GM12878 (cell line): ENCODE measurements at regions not wholly inside any gene's neighbourhood (a gene's known extent, or its start where the extent isn't known, plus 50 kb on each side); places are given as distances from the start of the nearest gene placed in this dataset.

Source experiments
- ATAC-seq: fragments of 200-7000 bp; cut with Tn5 transposase; 3 replicates; pipeline ENCODE4 v1.9.1; 2020; ENCODE audit warnings: mild to moderate bottlenecking, moderate library complexity
- BruUV-seq: library from RNA; stranded (reverse); fragments of 400-500 nt; replicated peaks from 2 replicates; lab custom pipeline; 2021; lab: Mats Ljungman, UMichigan
- CTCF ChIA-PET: fragments of 300-600 bp; sonication (Branson Sonifier 250); formaldehyde crosslinking; extraction: SDS; loops from one replicate; lab custom pipeline; 2021; ENCODE audit warnings: inconsistent platforms; lab: Yijun Ruan, JAX
- POLR2A ChIA-PET: fragments of 350-600 bp; formaldehyde crosslinking; extraction: SDS; loops from one replicate; lab custom pipeline; 2021; ENCODE audit warnings: inconsistent platforms; lab: Charles Lee
- RAD21 ChIA-PET: fragments of 300-600 bp; sonication (Branson Sonifier 250); formaldehyde crosslinking; loops from one replicate; lab custom pipeline; 2023; ENCODE audit warnings: antibody characterized with exemption; ENCODE audit not compliant: unreplicated experiment; lab: Charles Lee
- SMC1A ChIA-PET: fragments of 300-600 bp; sonication (Branson Sonifier 250); formaldehyde crosslinking; loops from one replicate; lab custom pipeline; 2023; ENCODE audit not compliant: unreplicated experiment, uncharacterized antibody; lab: Charles Lee
- DNase-seq: peaks from one replicate; pipeline ENCODE4 v3.0.0-alpha.2; 2011; ENCODE audit warnings: low read depth, low spot score
- FAIRE-seq: peaks from 3 replicates; lab custom pipeline; 2011; peaks lifted over from hg19 to GRCh38; lab: Jason Lieb, UNC
- H2AFZ ChIP-seq: 2 replicates; pipeline ENCODE4 v1.6.0; 2011; ENCODE audit warnings: low read depth, low read length, control low read depth; ENCODE audit not compliant: control insufficient read depth
- H3K27ac ChIP-seq: 2 replicates; pipeline ENCODE4 v1.5.1; 2011; ENCODE audit warnings: control low read depth; ENCODE audit not compliant: control insufficient read depth, insufficient read depth
- H3K27me3 ChIP-seq, 2 experiments: replicated peaks in 1 of 2; 2 replicates each; pipeline versions ENCODE4 v1.6.0 to v1.6.1; 2011; ENCODE audit warnings: low read length in 1 of 2; ENCODE audit not compliant: control insufficient read depth in 2 of 2, insufficient read depth in 2 of 2
- H3K36me3 ChIP-seq, 2 experiments: 2 replicates each; pipeline ENCODE4 v1.5.1; 2011; ENCODE audit warnings: low read length in 1 of 2; ENCODE audit not compliant: control insufficient read depth in 2 of 2, insufficient read depth in 2 of 2
- H3K4me1 ChIP-seq: 2 replicates; pipeline ENCODE4 v1.6.1; 2011; ENCODE audit warnings: mild to moderate bottlenecking, low read length, moderate library complexity, mixed read lengths; ENCODE audit not compliant: control insufficient read depth, insufficient read depth
- H3K4me2 ChIP-seq: 2 replicates; pipeline ENCODE4 v1.6.0; 2011; ENCODE audit warnings: control low read depth; ENCODE audit not compliant: control insufficient read depth, insufficient read depth
- H3K4me3 ChIP-seq: fragments of 200-600 bp; sonication (generic); 2 replicates; pipeline ENCODE4 v1.5.1; 2016
- H3K79me2 ChIP-seq: 2 replicates; pipeline ENCODE4 v1.6.0; 2011; ENCODE audit warnings: low read length; ENCODE audit not compliant: control insufficient read depth, insufficient read depth
- H3K9ac ChIP-seq: 2 replicates; pipeline ENCODE4 v1.8.0; 2011; ENCODE audit warnings: low read length, control low read depth, mixed read lengths; ENCODE audit not compliant: control insufficient read depth, insufficient read depth
- H3K9me3 ChIP-seq: replicated peaks from 3 replicates; pipeline ENCODE4 v1.5.1; 2011; ENCODE audit warnings: mild to moderate bottlenecking, low read length; ENCODE audit not compliant: control insufficient read depth, insufficient read depth
- H4K20me1 ChIP-seq: 2 replicates; pipeline ENCODE4 v1.6.0; 2011; ENCODE audit not compliant: control insufficient read depth, insufficient read depth
- BCL11A ChIP-seq: IDR thresholded peaks from 2 replicates; pipeline ENCODE4 v1.6.1; 2011; ENCODE audit warnings: low read depth, low read length
- CHD4 ChIP-seq: fragments of 200-600 bp; sonication (generic); IDR thresholded peaks from 2 replicates; pipeline ENCODE4 v1.6.1; 2016; ENCODE audit warnings: mild to moderate bottlenecking
- EED ChIP-seq: sonication (generic); IDR thresholded peaks from 2 replicates; pipeline ENCODE4 v1.6.1; 2016; ENCODE audit warnings: antibody characterized with exemption, low read depth
- FOXK2 ChIP-seq: fragments of 450-650 bp; IDR thresholded peaks from 2 replicates; pipeline ENCODE4 v1.6.1; 2017; ENCODE audit warnings: mild to moderate bottlenecking, moderate library complexity
- HDGF ChIP-seq: fragments of 450-650 bp; IDR thresholded peaks from 2 replicates; pipeline ENCODE4 v1.6.1; 2016; ENCODE audit warnings: antibody characterized with exemption
- IKZF1 ChIP-seq: fragments of 450-650 bp; conservative IDR thresholded peaks from 2 replicates; pipeline ENCODE4 v1.6.1; 2017; ENCODE audit warnings: antibody characterized with exemption, mild to moderate bottlenecking
- IKZF2 ChIP-seq, 2 experiments: fragments of 450-650 bp; IDR thresholded peaks; 2 replicates each; pipeline ENCODE4 v1.6.1; 2017; ENCODE audit warnings: mild to moderate bottlenecking in 2 of 2, moderate library complexity in 2 of 2
- LARP7 ChIP-seq: fragments of 450-650 bp; IDR thresholded peaks from 2 replicates; pipeline ENCODE4 v1.6.1; 2017; ENCODE audit warnings: mild to moderate bottlenecking
- MAX ChIP-seq: IDR thresholded peaks from 2 replicates; pipeline ENCODE4 v1.6.1; 2012; ENCODE audit warnings: low read depth, low read length, improper control_type of control experiment
- PBX3 ChIP-seq: IDR thresholded peaks from 2 replicates; pipeline ENCODE4 v1.6.1; 2011; ENCODE audit warnings: mild to moderate bottlenecking, low read depth, low read length, moderate library complexity; ENCODE audit not compliant: insufficient replicate concordance
- RFX5 ChIP-seq: IDR thresholded peaks from 2 replicates; pipeline ENCODE4 v1.6.1; 2011; ENCODE audit warnings: low read depth, low read length, improper control_type of control experiment
- SMAD1 ChIP-seq: fragments of 450-650 bp; IDR thresholded peaks from 2 replicates; pipeline ENCODE4 v1.6.1; 2018; ENCODE audit warnings: mild to moderate bottlenecking, low read depth; ENCODE audit not compliant: partially characterized antibody
- SMARCA5 ChIP-seq: fragments of 450-650 bp; IDR thresholded peaks from 2 replicates; pipeline ENCODE4 v1.6.1; 2017; ENCODE audit warnings: mild to moderate bottlenecking
- SUZ12 ChIP-seq: fragments of 200-600 bp; sonication (generic); IDR thresholded peaks from one replicate; pipeline ENCODE4 v1.6.1; 2018; ENCODE audit warnings: antibody characterized with exemption, mild to moderate bottlenecking; ENCODE audit not compliant: unreplicated experiment
- ZBED1 ChIP-seq: IDR thresholded peaks from 2 replicates; pipeline ENCODE4 v1.6.1; 2016; ENCODE audit warnings: borderline replicate concordance
- ZBTB11 ChIP-seq: fragments of 450-650 bp; formaldehyde crosslinking; IDR thresholded peaks from 2 replicates; pipeline ENCODE4 v1.5.0; 2022; ENCODE audit warnings: mild to moderate bottlenecking, missing genetic modification characterization
- ZNF622 ChIP-seq: fragments of 450-650 bp; IDR thresholded peaks from 2 replicates; pipeline ENCODE4 v1.6.1; 2017; ENCODE audit warnings: mild to moderate bottlenecking, inconsistent platforms
- ZNF687 ChIP-seq: fragments of 450-650 bp; IDR thresholded peaks from 2 replicates; pipeline ENCODE4 v1.6.1; 2017; ENCODE audit warnings: mild to moderate bottlenecking, moderate library complexity
- WGBS: methylation state at CpG from one replicate; pipeline ENCODE4 v1.1.6; 2016; ENCODE audit warnings: low lambda C conversion rate; ENCODE audit not compliant: insufficient replicate concordance, insufficient coverage; ENCODE audit errors: missing lambda C conversion rate; 5-methylcytosine and 5-hydroxymethylcytosine counted together
- in situ Hi-C: fragments of 300-500 bp; cut with MboI; formaldehyde crosslinking; loops from 9 replicates; pipeline ENCODE4 v1.14.3; 2018; ENCODE audit warnings: mixed read lengths
- intact Hi-C: fragments of 100-400 bp; cut with micrococcal nuclease; formaldehyde crosslinking; loops from one replicate; pipeline ENCODE4 v1.14.2; 2022; ENCODE audit not compliant: unreplicated experiment

GRCh38 chr16:66115373-66115772 is 251.1 kb upstream of the CDH5 start:
- H4K20me1 ChIP-seq = no peaks in the 10 kb centered on the region
- no peak overlapping the region for H3K4me2 ChIP-seq
- DNase-seq (no peak), ATAC-seq (no peak), FAIRE-seq (no peak)
- H3K9me3 ChIP-seq = no peaks in the 10 kb centered on the region
- H2AFZ ChIP-seq = no peak overlapping the region
- no peak overlapping the region for H3K27ac ChIP-seq
- no peaks in the 10 kb centered on the region for H3K36me3 ChIP-seq
- no TSS peak for BruUV-seq
- no peak overlapping the region for H3K9ac ChIP-seq
- ChIA-PET RAD21 (no interaction called here), CTCF (no interaction called here), SMC1A (no interaction called here), POLR2A (no interaction called here)
- intact Hi-C loops (no loop called here), in situ Hi-C loops (no loop called here)
- H3K4me1 ChIP-seq = no peaks in the 10 kb centered on the region
- no peaks in the 10 kb centered on the region for H3K79me2 ChIP-seq
- H3K4me3 ChIP-seq = no peak overlapping the region
- WGBS = 8% methylated on average over 3 of the region's 3 CpGs
- H3K27me3 ChIP-seq = no peaks in the 10 kb centered on the region
- TF ChIP-seq IKZF1 = no peak
- TF ChIP-seq IKZF2 (IDR thresholded peaks at IDR 0.05) = no peak
- TF ChIP-seq ZBED1 = no peak
- no peak for TF ChIP-seq MAX
- no peak for TF ChIP-seq HDGF
- no peak for TF ChIP-seq SUZ12
- TF ChIP-seq SMARCA5 = no peak
- no peak for TF ChIP-seq EED
- TF ChIP-seq ZNF622 = no peak
- TF ChIP-seq FOXK2 = no peak
- no peak for TF ChIP-seq ZBTB11 (CRISPR knock-in tag)
- TF ChIP-seq RFX5 = no peak
- TF ChIP-seq LARP7 = no peak
- no peak for TF ChIP-seq CHD4
- no peak for TF ChIP-seq ZNF687
- TF ChIP-seq PBX3 = no peak
- TF ChIP-seq BCL11A = no peak
- no peak for TF ChIP-seq SMAD1
